DND-41 (cell line): ENCODE measurements at regions not wholly inside any gene's neighbourhood (a gene's known extent, or its start where the extent isn't known, plus 50 kb on each side); places are given as distances from the start of the nearest gene placed in this dataset.

Experiments used
- ATAC-seq: fragments of 200-7000 bp; cut with Tn5 transposase; 3 replicates; pipeline ENCODE4 v1.9.1; 2021; ENCODE audit warnings: low read depth; ENCODE audit not compliant: insufficient read depth
- DNase-seq: peaks from one replicate; pipeline ENCODE4 v3.0.0-alpha.2; 2020
- H2AFZ ChIP-seq: 2 replicates; pipeline ENCODE4 v1.6.0; 2012; ENCODE audit warnings: low read depth, low read length
- H3K27ac ChIP-seq: 2 replicates; pipeline ENCODE4 v1.5.1; 2012; ENCODE audit warnings: low read length, inconsistent platforms
- H3K27me3 ChIP-seq: fragments of 200-600 bp; sonication (generic); 2 replicates; pipeline ENCODE4 v1.6.0; 2012; ENCODE audit warnings: low read length, mild to moderate bottlenecking, inconsistent platforms; ENCODE audit not compliant: insufficient read depth, poor library complexity
- H3K36me3 ChIP-seq: 2 replicates; pipeline ENCODE4 v1.5.1; 2012; ENCODE audit warnings: low read length, inconsistent platforms; ENCODE audit not compliant: insufficient read depth
- H3K4me1 ChIP-seq: 2 replicates; pipeline ENCODE4 v1.5.1; 2012; ENCODE audit warnings: mild to moderate bottlenecking, low read length; ENCODE audit not compliant: insufficient read depth
- H3K4me2 ChIP-seq: 2 replicates; pipeline ENCODE4 v1.6.0; 2012; ENCODE audit warnings: mild to moderate bottlenecking, moderate library complexity, low read length, inconsistent platforms; ENCODE audit not compliant: insufficient read depth
- H3K4me3 ChIP-seq, 2 experiments: fragments of 200-600 bp in 1 of 2; shearing (Covaris generic) in 1 of 2; 2 replicates each; pipeline ENCODE4 v1.5.1; 2012 to 2016; ENCODE audit warnings: inconsistent platforms in 2 of 2, low read length in 2 of 2, mild to moderate bottlenecking in 2 of 2, low read depth in 1 of 2, moderate library complexity in 1 of 2
- H3K79me2 ChIP-seq: 2 replicates; pipeline ENCODE4 v1.6.0; 2012; ENCODE audit warnings: low read length, inconsistent platforms; ENCODE audit not compliant: insufficient read depth
- H3K9ac ChIP-seq: 2 replicates; pipeline ENCODE4 v1.6.0; 2012; ENCODE audit warnings: low read depth, mild to moderate bottlenecking, inconsistent platforms, low read length, moderate library complexity
- H3K9me3 ChIP-seq: 2 replicates; pipeline ENCODE4 v1.5.1; 2012; ENCODE audit warnings: low read length, moderate library complexity, mild to moderate bottlenecking, inconsistent platforms; ENCODE audit not compliant: insufficient read depth, severe bottlenecking
- H4K20me1 ChIP-seq: 2 replicates; pipeline ENCODE4 v1.6.0; 2012; ENCODE audit warnings: low read length; ENCODE audit not compliant: insufficient read depth
- EZH2 ChIP-seq: IDR thresholded peaks from 3 replicates; pipeline ENCODE4 v1.6.1; 2012; ENCODE audit warnings: borderline replicate concordance, low read depth, mild to moderate bottlenecking, moderate library complexity, low read length, inconsistent platforms; ENCODE audit not compliant: severe bottlenecking
- TF ChIP-seq, protein P1 (sequence below): IDR thresholded peaks from 2 replicates; pipeline ENCODE4 v1.5.1; 2012; ENCODE audit warnings: borderline replicate concordance, low read length, moderate library complexity, mild to moderate bottlenecking; ENCODE audit not compliant: poor library complexity, severe bottlenecking; ENCODE audit errors: extremely low read depth

DNA sequence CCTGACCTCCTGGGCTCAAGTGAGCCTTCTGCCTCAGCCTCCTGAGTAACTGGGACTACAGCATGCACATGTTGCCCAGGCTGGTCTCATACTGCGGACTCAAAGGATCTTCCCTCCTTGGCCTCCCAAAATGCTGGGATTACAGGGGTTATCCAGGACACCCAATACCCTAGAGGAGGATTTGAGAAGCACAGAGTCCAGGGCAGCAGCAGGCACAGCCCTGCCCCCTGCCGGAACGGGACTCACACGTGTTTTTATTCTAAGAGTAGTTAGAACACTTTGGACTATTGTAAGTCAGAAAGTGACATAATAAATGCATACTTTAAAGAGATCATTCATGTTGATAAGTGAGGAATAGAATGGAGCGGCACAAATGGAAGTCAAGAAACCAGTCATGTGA, 80.2 kb downstream of the C6orf118 start:
- no peak for DNase-seq
- H3K4me2 ChIP-seq, result no peak overlapping the region
- TF ChIP-seq, protein P1, sequence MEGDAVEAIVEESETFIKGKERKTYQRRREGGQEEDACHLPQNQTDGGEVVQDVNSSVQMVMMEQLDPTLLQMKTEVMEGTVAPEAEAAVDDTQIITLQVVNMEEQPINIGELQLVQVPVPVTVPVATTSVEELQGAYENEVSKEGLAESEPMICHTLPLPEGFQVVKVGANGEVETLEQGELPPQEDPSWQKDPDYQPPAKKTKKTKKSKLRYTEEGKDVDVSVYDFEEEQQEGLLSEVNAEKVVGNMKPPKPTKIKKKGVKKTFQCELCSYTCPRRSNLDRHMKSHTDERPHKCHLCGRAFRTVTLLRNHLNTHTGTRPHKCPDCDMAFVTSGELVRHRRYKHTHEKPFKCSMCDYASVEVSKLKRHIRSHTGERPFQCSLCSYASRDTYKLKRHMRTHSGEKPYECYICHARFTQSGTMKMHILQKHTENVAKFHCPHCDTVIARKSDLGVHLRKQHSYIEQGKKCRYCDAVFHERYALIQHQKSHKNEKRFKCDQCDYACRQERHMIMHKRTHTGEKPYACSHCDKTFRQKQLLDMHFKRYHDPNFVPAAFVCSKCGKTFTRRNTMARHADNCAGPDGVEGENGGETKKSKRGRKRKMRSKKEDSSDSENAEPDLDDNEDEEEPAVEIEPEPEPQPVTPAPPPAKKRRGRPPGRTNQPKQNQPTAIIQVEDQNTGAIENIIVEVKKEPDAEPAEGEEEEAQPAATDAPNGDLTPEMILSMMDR, result no peak
- TF ChIP-seq EZH2, result no peak
- peaks cover 24% of the 10 kb centered on the region for H3K4me1 ChIP-seq
- H3K36me3 ChIP-seq, result no peaks in the 10 kb centered on the region
- ATAC-seq, result no peak
- H3K79me2 ChIP-seq, result no peaks in the 10 kb centered on the region
- H3K4me3 ChIP-seq, result no peak overlapping the region
- no peaks in the 10 kb centered on the region for H3K27me3 ChIP-seq
- H3K9me3 ChIP-seq, result no peaks in the 10 kb centered on the region
- no peak overlapping the region for H3K9ac ChIP-seq
- no peaks in the 10 kb centered on the region for H4K20me1 ChIP-seq
- no peak overlapping the region for H2AFZ ChIP-seq
- no peak overlapping the region for H3K27ac ChIP-seq

DNA sequence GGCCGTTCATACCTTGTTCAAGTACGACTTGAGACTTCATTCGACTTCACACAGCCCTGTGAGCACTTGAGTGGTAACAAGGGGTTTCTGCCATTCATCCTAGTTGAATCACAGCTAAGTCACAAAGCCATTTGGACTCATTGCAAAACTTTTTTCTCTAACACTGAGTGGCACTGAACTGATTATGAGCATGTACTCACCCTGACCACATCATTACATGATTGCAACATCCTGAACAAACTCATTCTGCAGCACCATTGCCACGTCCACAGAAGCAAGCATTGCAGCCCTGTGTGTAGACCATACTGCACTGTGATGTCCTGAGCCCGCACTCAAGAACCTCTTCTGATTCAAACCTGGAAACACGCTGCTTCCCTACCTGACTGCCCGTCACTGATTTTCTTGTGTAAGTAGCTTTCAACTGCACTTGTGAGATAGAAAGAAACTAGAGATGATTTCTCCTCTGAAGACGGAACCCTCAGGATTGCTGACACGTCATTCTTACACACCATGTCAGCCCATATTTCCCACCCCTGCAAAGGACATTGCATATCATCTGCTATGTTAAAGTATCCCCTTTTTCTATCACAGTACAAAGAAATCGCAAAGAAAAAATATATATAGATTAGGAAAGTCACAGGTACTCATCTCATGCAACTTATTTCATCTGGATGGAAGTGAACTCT, 81.6 kb downstream of the C6orf118 start:
- Histone ChIP-seq H3K27me3 (no peaks in the 10 kb centered on the region), H3K27ac (no peak overlapping the region), H3K4me2 (no peak overlapping the region), H2AFZ (no peak overlapping the region), H4K20me1 (no peaks in the 10 kb centered on the region), H3K4me1 (peaks cover 12% of the 10 kb centered on the region), H3K9me3 (no peaks in the 10 kb centered on the region), H3K9ac (no peak overlapping the region), H3K36me3 (no peaks in the 10 kb centered on the region), H3K79me2 (no peaks in the 10 kb centered on the region), H3K4me3 (no peak overlapping the region)
- ATAC-seq, result no peak
- DNase-seq, result no peak
- no peak for TF ChIP-seq EZH2
- TF ChIP-seq, protein P1, result no peak

DNA sequence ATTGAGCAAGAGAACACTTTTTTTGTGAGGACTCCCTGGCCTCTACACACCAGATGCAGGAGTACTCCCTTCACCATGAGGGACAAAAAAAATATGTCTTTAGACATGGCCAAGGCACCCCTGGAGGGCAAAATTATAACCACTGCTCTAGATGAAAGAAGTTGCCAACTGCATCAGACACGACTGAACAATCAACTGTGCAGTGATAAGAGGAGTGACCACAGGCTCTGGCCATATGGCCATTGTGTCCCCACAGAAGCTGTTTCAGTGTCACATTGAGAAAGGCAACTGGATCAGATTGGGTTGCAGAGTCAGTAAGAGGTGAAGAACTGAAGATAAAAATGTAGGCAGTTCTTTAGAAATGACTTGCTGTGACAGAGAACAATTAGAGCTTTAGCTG, 85.7 kb downstream of the C6orf118 start:
- DNase-seq, result no peak
- no peak overlapping the region for H3K4me2 ChIP-seq
- H2AFZ ChIP-seq, result no peak overlapping the region

More for the DNA sequence above, 85.7 kb downstream of the C6orf118 start:
- Histone ChIP-seq H3K4me3 (no peak overlapping the region), H3K9me3 (no peaks in the 10 kb centered on the region), H3K36me3 (no peaks in the 10 kb centered on the region), H4K20me1 (no peaks in the 10 kb centered on the region), H3K27ac (no peak overlapping the region), H3K9ac (no peak overlapping the region), H3K79me2 (no peaks in the 10 kb centered on the region), H3K4me1 (no peaks in the 10 kb centered on the region), H3K27me3 (no peaks in the 10 kb centered on the region)
- no peak for TF ChIP-seq EZH2
- TF ChIP-seq, protein P1, result no peak
- no peak for ATAC-seq
